Activated naive CD4-positive, alpha-beta T cell treated with Interleukin-2 at 50 U/mL for 16 hours (primary cell): ENCODE measurements at regions not wholly inside any gene's neighbourhood (a gene's known extent, or its start where the extent isn't known, plus 50 kb on each side); places are given as distances from the start of the nearest gene placed in this dataset.
"Not testable (repeated sequence)": the region's sequence is repeated elsewhere in the genome, so short reads cannot be mapped to it uniquely, and the experiment has no call there.

Source experiments
- DNase-seq: peaks from one replicate; pipeline ENCODE4 v3.0.0-alpha.2; 2020

DNA sequence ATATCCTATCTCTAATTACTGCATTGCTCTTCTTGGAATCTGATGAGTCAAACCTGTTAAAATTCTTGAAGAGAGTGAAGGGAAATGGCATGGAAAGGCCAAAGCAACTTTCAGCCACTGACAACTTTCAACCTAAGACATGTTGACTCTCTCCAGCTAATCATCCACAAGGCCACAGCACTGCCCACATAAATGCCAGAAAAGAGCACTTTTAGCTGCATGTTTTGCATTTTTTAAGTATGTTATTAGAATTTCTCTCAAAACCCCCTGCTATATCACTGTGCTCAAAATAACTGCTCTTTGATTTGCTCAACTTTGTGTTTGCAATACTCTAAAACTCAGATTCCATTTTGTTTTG is 352.5 kb downstream of the ADGRL2 start:
- DNase-seq, result no peak

DNA sequence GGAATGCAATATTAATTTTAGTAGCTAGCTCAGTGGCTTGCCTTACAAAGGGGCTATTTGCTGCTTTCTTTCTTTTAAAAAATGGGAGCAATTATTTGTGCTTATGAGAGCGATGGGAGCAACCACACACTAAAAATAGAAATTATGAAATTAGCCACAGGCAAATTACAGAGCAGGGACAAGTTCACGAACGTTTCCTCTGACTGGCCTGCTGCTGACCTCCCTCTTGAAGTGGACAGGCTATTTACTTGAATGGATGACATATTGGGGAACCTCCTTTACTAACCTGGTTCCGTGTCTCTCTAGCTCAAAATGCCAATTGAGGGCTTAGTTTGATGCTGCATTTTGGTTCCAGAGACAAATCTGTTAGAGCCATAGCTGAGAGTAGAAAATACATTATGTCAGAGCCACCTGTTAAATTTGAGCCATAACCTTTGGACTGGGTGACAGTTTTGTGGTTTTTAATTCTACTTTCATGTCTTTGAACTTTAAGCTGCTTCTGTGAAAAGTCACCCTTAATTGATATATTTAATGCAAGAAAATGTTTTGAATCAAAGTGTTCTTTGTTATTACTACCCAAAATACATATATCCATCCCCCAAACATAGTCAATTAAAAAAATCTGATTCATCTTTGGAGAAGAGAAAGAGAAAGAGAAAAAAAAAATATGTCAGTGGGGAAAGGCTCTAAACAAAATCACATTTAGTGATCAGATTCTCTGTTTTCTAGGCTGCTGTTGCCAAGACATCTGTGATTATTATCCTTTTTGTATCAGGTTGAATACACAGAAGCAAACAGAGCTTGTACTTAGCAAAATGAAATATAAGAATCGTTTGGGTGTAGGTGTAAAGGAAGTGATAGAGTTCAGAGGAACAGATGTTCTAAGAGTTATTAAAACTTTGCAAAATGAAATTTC is 351.9 kb downstream of the ADGRL2 start:
- no peak for DNase-seq

DNA sequence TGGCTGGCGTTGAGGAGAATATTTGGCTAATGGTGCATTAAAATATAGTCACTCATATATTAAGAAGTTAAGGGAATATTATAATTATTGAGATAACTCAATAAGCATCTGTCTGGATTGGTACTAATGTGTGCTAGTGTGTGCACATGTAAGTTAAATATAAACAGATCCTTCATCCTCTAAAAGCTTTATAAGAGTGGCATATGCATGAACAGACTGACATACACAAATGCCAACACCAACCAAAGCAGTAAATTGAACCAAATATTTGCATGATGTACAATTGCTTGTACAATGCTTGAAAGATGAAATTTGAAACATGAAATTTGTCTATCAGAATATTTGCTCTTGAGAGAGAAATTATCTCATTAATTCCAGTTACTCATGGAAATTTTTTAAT is 344.9 kb downstream of the ADGRL2 start:
- no peak for DNase-seq

DNA sequence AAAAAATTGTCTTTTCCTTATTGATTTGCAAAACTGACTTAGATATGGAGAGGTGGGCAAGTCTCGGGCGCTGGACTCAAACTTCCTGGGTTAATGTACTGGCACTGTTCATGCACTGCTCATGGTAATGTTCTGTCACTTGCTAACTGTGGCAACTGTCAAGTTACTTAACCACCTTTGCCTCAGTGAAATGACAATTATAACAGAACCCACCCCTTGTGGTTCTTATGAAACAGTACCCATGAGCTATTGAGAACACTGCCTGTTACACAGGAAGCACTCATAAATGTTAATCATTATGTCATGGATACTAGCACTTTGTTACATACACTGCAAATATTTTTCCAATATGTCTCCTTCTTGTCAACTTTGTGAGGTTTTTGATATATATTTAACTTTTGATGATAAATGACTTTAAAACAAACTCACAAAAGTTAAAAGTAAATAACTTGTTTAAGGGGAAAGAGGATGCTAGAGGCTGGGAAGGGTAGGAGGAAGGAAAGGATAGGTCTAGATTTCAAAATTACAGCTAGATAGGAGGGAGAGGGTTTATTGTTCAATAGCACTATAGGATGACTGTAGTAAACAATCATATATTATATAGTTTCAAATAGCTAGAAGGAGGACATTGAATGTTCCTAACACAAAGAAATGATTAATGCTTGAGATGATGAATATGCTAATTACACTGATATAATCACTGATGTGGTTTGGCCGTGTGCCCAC is 342.5 kb downstream of the ADGRL2 start:
- DNase-seq, result no peak

DNA sequence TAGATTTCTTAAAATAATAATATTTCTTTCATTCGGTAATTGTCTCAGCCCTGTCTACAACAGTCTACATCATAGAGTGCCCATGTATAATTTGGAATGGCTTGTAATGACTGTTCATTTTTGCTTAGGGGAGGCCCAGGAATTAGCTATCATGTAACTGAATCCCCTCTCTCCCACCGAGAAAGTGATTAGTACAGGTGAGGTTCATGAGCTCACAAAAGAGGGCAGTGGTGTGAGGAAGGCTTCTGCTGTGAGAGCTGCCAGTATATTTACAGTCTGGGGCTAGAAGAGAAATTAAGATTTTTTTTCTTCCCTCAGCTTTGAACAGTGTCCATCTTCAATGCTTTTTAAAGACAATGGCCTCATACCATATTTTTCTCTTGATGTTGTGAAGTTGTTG is 340.7 kb downstream of the ADGRL2 start:
- no peak for DNase-seq

DNA sequence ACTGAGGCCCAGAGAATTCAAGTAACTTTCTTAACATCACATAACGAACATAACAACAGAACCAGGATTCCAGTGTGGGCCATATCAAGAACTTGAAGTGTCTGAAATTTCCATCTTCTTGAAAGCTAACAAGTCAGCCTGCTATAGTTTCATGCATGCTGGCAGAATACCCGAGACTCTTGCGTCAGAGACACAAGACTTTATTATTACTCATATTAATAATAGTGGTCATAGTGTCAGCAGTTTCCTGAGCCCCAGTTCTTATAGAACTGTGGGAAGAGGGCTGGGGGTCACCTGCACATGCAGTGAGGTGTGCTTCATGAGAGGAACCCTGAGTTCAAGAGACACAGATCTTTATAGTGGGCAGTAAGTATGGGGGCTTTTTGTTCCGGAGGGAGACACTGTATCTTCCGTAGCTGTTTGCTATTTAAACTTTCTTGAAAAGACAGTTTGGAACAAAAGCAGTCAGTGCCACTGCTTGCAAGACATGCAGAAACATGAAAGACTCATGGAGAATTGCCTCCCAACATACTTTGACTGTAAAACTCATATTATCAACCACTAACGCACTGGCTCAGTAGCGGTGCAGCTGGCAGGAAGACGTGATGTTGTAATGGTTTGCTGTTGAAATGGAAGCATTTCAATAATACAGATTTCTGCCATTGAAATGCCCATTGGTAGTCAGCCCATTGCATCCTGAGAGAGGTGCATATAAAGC is 339.2 kb downstream of the ADGRL2 start:
- no peak for DNase-seq

DNA sequence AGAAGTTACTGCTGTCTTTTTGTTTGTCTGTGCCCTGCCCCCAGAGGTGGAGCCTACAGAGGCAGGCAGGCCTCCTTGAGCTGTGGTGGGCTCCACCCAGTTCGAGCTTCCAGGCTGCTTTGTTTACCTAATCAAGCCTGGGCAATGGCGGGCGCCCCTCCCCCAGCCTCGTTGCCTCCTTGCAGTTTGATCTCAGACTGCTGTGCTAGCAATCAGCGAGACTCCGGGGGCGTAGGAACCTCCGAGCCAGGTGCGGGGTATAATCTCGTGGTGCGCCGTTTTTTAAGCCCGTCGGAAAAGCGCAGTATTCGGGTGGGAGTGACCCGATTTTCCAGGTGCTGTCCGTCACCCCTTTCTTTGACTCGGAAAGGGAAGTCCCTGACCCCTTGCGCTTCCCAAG is 335.6 kb downstream of the ADGRL2 start:
- DNase-seq, result not testable (repeated sequence)

DNA sequence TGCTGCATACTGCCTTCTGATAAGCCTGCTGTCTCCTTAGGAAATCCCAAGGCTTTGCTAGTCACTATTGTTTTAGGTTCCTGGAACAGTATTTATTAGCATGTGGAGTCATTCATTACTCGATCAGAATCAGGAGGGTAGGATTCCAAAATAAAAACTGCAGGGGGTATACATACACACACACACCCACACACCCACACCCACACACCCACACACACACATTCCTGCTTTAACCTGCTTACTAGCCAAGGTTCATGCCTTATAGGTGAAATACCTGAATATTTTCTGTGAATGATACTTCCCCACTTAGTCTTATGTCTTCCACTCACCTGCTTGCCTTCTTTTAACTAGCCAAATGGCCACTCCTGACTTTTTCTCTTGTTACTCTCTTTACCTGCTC is 325.1 kb downstream of the ADGRL2 start:
- no peak for DNase-seq

DNA sequence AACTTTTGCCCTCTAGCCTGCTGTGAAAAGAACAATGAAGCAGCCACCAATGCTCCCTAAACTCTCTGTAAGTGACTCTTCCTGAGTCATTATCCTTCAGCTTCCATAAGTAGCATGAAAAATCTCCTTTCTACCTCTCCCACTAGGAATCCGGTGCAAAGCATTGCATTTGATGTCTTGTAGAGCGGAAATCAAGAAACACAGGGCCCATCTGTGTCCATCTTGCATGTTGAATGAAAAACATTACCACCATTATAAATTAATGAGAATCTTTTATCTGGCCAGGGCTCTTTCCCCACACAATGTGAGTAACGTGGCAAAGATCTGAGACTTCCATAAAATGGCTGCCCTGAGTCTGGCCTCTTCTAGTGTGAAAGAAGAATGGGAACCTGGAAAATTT is 324.4 kb downstream of the ADGRL2 start:
- DNase-seq, result no peak

DNA sequence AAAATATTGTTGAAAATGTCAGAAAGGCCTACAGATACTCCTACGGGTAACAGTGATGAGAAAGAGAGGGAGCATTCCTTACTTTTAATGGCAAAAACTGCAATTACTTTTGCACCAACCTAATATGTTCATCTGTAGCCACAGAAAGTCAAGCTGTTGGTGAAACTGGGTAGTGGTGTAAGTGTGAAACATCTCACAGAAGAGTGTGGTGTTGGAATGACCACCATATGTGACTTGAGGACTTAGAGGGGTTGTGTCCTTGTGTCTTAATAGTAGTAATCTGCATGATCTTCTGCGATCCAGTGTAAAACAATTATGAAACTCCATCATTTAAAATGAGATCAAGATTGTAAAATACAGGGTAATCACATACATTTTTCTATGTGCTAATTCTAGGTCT is 320.7 kb downstream of the ADGRL2 start:
- DNase-seq, result no peak

DNA sequence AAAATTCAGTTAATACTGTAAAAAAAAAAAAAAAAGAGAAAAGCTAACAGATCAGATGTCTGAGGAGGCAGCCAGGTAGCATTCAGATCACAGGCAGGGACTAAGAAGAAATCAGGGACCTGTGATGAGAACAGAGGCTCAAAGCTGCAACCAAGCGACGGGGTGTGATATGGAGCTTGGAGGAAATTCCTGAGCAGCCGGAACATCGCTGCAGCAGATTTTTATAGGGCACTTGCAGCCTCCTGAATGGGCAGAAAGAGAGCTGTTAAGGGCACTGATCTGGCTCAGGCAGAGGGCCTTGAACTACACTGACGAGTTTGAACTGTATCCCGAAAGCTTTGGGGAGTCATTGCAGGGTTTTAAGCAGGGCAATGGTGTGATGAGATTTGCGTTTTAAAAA is 315.4 kb downstream of the ADGRL2 start:
- DNase-seq, result no peak

DNA sequence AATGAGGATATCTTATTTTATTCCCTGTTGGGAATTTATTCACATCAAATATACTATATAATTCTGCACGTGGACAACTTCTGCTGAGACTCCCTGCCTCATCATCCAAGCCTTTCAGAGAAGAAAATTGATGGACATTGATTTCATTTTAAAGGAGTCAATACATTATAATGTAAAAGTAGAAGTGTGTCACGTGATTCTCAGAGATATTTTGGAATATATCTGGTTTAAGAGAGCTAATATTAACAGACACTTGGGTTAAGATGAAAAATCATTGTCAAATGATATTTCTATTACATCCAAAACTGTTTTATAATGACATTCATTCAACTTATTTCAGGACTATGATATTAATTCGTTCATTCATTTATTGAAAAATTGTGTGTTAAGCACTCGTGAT is 314.2 kb downstream of the ADGRL2 start:
- no peak for DNase-seq

DNA sequence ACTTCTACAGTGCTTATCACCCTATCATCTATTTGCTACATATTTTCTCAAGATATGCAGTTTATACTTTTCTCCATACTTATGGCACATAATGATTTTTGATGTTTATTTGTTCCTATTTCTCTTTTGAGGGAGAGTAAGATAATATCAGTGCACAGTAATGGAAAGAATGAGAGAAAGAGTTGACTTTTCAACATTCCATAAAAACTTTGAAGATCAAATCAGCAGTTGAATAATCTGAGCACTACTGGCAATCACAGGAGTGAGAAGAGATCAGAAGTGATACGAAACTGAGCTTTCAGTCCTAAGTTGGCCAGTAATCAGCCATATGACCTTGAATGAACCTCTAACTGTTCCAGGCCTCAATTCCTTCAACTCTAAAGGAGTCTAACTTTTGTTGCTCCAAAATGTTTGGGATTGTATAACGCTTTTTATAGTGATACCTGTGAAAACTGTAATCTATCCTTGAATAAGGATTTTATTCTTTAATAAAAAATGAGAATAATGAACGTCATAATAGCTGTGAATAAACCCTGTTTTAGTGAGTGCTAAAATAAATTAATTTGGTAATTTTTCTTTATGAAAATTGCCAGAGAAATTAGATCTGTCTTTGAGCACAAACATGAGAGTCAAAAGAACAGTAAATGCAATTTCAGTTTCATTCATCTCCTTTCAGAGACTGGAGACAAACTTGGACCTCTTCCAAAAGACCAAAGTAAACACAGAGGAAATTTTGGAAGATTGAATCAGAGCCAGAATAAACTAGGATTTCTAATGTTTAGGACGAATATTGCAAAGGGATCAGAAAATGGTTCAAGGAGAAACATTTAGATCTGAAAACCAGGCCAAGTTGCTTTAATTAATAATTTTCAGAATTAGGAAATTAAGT is 309.9 kb downstream of the ADGRL2 start:
- no peak for DNase-seq

DNA sequence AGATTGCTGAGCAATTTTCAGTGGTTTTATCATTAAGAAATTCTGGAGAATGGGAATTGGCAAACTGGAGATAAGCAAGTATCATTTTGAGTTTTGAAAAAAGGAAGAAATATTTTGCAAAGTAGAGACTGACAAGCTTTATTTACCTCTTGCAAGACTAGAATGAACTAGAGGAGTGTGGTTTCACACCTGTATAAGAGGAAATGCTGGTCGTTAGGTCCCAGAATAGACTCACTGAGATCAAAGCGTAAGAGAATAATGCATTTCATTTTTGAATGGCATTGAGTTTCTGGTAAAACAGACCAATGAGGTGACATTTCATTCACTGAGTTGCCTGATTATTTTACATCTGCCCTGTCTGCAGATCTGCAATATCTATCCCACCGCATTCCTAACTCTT is 308.1 kb downstream of the ADGRL2 start:
- no peak for DNase-seq

DNA sequence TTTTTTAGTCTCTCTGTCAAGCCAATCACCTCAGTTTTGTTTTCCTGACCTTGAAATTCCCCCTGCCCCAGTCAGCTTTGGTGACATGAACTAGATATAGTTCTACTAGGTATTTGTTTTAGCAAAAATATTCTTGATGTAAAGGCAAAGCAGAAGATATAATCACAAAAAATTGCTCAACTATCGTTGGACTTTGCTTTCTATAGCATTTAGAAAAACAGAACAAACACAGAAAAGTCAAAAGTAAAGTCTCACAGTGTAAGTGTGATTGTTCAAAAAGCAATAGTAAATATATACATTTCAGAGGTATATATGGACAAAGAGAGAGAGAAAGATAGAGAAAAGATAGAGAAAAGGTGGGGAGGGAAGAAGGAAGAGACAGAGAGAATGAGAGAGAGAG is 305.9 kb downstream of the ADGRL2 start:
- DNase-seq, result no peak

DNA sequence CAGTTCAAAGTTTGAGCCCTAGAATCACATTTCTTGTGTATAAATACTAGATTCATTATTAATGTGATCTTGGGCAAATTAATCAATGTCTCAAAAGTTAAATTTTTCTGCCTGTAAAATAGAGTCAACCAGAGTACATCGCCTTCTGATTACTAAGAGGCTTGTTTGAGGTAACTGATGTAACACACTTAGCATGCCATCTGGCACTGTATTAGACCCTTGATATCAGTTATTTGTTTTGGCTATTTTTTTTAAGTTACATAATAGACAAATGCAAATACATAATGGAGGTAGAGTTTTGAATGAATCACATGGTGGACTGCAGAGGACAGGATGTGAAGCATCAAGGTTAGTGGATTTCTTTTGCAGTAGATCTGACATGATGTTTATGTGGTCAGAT is 298.4 kb downstream of the ADGRL2 start:
- DNase-seq, result no peak

DNA sequence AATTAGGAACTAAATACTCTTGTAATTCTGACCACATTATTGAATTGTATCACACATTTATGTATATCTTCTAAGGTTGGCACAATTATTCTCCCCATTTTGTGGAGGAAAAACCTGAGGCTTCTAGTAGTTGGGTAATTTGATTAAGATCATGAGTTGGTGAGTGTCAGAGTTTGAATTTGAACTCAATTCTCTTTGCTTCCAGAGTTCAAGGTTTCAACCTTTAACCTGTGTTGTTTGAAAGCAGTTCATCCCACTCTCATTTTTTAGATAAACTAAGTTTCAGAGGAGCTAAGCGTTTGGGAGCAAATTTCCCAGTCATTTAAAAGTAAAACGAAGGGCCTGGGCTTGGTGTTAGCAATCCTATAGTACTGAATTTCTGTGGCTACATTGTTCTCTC is 293.4 kb downstream of the ADGRL2 start:
- DNase-seq, result no peak

DNA sequence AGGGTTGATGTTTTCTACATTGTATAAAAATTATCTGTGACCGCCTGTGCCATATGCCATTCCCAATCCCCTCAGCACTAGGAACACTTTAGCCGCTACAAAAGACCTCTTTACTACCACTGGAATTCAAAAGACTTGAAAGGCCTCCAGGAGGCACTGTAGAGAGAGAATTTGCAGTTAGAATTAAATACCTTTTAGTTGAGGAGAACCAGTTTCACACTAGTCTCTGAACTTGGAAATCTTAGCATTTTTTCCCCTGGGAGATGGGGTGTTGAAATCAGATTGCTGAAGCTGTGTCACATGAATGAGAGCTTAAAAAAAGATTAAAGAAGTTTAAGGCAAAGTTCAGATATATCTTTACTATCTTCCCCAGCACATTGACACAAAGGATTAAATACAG is 291.0 kb downstream of the ADGRL2 start:
- DNase-seq, result no peak

DNA sequence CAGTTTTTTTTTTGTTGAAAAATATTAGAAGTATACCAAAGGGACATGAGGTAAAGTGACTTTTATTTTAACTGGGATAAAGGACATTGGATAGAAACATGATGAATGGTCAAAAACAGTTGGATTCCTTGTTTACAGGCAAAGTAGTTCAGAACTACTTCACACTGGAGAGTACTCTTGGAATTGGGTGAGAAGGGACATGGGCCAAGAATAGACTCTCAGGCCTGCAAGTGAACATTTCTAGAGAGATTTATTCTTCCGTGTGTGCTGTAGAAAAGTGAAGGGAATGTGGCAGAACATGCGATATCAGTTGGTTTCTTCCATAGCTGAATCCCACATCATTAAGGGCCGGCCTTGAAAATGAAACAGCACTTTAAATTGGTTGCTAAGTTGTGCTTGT is 290.5 kb downstream of the ADGRL2 start:
- DNase-seq, result no peak

DNA sequence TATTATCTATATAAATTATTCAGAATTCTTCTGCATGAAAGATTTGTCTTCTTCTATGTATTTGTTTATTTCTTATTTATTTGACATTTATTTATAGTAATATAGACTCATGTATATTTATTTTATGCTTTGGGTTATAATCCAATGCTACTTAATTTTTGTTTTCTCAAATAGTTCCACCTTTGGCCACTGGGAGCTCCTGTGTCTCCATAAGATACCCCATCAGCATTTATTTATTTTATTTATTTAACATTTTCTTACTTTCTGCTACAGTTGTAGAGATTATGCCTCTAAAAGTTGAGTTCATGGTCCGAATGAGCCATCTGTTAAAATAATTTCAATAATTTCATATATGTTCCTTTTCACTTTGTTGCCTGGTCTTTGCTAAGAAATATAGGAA is 289.4 kb downstream of the ADGRL2 start:
- DNase-seq, result no peak

DNA sequence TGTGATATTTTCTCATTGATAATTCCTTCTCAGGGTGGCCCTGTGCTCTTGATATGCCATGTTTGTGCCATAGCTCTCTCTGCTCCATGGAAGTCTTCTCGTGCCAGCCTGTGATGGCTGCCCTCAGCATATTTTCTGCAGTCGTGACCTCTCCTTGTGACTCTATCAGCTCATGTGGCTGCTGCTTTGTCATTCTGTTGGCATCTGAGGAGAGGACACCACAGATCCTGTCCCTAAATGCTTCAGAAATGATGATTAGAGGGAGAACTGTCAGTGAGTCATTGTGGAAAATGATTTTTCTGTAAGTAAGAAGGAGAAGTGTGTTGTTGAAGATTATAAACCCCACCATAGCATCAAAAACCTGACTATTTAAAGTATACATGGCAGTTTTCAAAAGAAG is 286.0 kb downstream of the ADGRL2 start:
- no peak for DNase-seq

DNA sequence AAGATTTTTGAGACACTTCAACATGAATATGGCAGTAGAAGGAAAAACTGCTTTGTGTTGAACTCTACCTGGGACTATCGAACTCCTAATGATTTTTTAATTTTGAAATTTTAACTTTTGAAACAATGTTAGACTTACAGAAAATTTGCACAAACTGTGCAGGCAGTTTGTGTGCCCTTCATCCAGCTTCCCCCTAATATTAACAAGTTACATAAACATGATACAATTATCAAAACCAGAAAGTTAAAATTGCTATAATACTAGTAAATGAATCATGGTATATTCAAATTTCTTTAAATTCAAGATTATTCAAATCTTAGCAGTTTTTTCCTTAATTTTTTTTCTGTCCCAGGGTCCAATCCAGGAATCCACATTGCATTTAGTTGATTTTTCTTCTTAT is 278.9 kb downstream of the ADGRL2 start:
- no peak for DNase-seq

DNA sequence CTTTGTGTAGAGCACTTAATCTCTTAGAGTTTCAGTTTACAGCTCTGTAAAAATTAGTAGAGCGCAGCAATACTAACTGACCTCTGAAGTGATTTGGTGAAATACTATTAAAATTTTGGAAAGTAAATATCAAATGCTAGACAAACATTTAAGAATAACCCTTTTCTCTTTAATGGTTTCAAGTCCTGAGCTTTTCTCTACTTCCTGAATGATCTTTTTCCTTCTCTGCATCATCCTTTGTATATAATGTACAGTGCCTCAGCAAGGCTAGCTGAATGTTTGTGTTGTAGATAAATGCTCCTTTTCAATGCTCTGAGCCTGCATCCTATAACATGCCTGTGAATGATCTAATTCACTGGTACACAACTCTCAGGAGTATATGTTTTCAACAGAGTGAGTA is 272.9 kb downstream of the ADGRL2 start:
- DNase-seq, result no peak
